GM12878 (cell line): ENCODE measurements at regions not wholly inside any gene's neighbourhood (a gene's known extent, or its start where the extent isn't known, plus 50 kb on each side); places are given as distances from the start of the nearest gene placed in this dataset.

Experiments
- EGR1 ChIP-seq, 2 experiments: IDR thresholded peaks; 1 replicate in 1 of 2; 2 replicates in 1 of 2; pipeline ENCODE4 v1.6.1; 2011 to 2012; ENCODE audit warnings: low read depth in 2 of 2, low read length in 2 of 2, borderline replicate concordance in 1 of 2, mild to moderate bottlenecking in 1 of 2, moderate library complexity in 1 of 2
- HDAC2 ChIP-seq: fragments of 200-600 bp; sonication (generic); IDR thresholded peaks from 2 replicates; pipeline ENCODE4 v1.6.1; 2017
- POLR2AphosphoS5 ChIP-seq: IDR thresholded peaks from 2 replicates; pipeline ENCODE4 v1.6.1; 2011; ENCODE audit warnings: mild to moderate bottlenecking, low read length, inconsistent platforms
- RFX5 ChIP-seq: IDR thresholded peaks from 2 replicates; pipeline ENCODE4 v1.6.1; 2011; ENCODE audit warnings: low read depth, low read length, improper control_type of control experiment
- TF ChIP-seq, protein P1 (sequence below): IDR thresholded peaks from 2 replicates; pipeline ENCODE4 v1.6.1; 2011; ENCODE audit warnings: low read depth, mild to moderate bottlenecking, low read length, moderate library complexity, borderline replicate concordance; ENCODE audit errors: extremely low read depth
- TF ChIP-seq, protein P2 (sequence below): fragments of 450-650 bp; IDR thresholded peaks from 2 replicates; pipeline ENCODE4 v1.6.1; 2016; ENCODE audit warnings: mild to moderate bottlenecking, moderate library complexity, borderline replicate concordance
- TF ChIP-seq, protein P3 (sequence below): fragments of 450-650 bp; IDR thresholded peaks from 2 replicates; pipeline ENCODE4 v1.6.1; 2014; ENCODE audit warnings: mild to moderate bottlenecking
- TF ChIP-seq, protein P4 (sequence below), 3 experiments: IDR thresholded peaks in 2 of 3; conservative IDR thresholded peaks in 1 of 3; 2 replicates each; pipeline ENCODE4 v1.5.1; 2011; ENCODE audit warnings: low read depth in 3 of 3, low read length in 3 of 3, mild to moderate bottlenecking in 3 of 3, control low read depth in 2 of 3, moderate library complexity in 2 of 3, inconsistent platforms in 1 of 3, mixed read lengths in 1 of 3; ENCODE audit not compliant: control insufficient read depth in 2 of 3, insufficient read depth in 1 of 3; ENCODE audit errors: extremely low read depth in 1 of 3
- TF ChIP-seq, protein P5 (sequence below): IDR thresholded peaks from 2 replicates; pipeline ENCODE4 v1.6.1; 2012; ENCODE audit warnings: low read depth, low read length, improper control_type of control experiment

DNA sequence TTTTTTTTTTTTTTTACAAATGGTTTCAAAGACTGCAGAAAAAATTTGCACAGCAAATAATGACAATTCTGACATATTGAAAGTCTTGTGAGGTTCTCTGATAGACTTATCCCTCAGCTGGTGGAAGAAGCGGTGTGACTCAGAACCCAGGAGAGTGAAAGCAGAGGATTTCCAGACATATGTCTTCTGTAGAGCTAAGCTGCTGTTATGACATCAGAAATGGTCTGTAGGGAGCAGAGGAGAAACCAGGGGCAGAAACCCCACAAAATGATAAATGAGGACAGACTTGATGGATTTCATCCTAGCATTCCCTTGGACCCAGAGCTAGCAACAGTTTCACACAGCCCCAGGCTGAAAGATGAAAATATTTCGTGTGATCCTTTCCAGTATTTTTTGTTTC lies 582.6 kb downstream of the METTL15 start:
- no peak for TF ChIP-seq RFX5
- TF ChIP-seq, protein P1, sequence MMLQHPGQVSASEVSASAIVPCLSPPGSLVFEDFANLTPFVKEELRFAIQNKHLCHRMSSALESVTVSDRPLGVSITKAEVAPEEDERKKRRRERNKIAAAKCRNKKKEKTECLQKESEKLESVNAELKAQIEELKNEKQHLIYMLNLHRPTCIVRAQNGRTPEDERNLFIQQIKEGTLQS, result no peak
- TF ChIP-seq EGR1 (IDR thresholded peaks at IDR 0.05; ENCODE audit: borderline replicate concordance in 1 of 2, low read depth in 2 of 2, low read length in 2 of 2), result no peak
- TF ChIP-seq, protein P2, sequence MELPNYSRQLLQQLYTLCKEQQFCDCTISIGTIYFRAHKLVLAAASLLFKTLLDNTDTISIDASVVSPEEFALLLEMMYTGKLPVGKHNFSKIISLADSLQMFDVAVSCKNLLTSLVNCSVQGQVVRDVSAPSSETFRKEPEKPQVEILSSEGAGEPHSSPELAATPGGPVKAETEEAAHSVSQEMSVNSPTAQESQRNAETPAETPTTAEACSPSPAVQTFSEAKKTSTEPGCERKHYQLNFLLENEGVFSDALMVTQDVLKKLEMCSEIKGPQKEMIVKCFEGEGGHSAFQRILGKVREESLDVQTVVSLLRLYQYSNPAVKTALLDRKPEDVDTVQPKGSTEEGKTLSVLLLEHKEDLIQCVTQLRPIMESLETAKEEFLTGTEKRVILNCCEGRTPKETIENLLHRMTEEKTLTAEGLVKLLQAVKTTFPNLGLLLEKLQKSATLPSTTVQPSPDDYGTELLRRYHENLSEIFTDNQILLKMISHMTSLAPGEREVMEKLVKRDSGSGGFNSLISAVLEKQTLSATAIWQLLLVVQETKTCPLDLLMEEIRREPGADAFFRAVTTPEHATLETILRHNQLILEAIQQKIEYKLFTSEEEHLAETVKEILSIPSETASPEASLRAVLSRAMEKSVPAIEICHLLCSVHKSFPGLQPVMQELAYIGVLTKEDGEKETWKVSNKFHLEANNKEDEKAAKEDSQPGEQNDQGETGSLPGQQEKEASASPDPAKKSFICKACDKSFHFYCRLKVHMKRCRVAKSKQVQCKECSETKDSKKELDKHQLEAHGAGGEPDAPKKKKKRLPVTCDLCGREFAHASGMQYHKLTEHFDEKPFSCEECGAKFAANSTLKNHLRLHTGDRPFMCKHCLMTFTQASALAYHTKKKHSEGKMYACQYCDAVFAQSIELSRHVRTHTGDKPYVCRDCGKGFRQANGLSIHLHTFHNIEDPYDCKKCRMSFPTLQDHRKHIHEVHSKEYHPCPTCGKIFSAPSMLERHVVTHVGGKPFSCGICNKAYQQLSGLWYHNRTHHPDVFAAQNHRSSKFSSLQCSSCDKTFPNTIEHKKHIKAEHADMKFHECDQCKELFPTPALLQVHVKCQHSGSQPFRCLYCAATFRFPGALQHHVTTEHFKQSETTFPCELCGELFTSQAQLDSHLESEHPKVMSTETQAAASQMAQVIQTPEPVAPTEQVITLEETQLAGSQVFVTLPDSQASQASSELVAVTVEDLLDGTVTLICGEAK, result no peak
- TF ChIP-seq, protein P3, sequence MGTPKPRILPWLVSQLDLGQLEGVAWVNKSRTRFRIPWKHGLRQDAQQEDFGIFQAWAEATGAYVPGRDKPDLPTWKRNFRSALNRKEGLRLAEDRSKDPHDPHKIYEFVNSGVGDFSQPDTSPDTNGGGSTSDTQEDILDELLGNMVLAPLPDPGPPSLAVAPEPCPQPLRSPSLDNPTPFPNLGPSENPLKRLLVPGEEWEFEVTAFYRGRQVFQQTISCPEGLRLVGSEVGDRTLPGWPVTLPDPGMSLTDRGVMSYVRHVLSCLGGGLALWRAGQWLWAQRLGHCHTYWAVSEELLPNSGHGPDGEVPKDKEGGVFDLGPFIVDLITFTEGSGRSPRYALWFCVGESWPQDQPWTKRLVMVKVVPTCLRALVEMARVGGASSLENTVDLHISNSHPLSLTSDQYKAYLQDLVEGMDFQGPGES, result no peak
- TF ChIP-seq, protein P4, sequence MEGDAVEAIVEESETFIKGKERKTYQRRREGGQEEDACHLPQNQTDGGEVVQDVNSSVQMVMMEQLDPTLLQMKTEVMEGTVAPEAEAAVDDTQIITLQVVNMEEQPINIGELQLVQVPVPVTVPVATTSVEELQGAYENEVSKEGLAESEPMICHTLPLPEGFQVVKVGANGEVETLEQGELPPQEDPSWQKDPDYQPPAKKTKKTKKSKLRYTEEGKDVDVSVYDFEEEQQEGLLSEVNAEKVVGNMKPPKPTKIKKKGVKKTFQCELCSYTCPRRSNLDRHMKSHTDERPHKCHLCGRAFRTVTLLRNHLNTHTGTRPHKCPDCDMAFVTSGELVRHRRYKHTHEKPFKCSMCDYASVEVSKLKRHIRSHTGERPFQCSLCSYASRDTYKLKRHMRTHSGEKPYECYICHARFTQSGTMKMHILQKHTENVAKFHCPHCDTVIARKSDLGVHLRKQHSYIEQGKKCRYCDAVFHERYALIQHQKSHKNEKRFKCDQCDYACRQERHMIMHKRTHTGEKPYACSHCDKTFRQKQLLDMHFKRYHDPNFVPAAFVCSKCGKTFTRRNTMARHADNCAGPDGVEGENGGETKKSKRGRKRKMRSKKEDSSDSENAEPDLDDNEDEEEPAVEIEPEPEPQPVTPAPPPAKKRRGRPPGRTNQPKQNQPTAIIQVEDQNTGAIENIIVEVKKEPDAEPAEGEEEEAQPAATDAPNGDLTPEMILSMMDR (IDR thresholded peaks at IDR 0.05 in 2 of 3, conservative IDR thresholded peaks at IDR 0.05 in 1 of 3; ENCODE audit: control insufficient read depth in 2 of 3, extremely low read depth in 1 of 3, insufficient read depth in 1 of 3, low read depth in 3 of 3, low read length in 3 of 3), result no peak
- no peak for TF ChIP-seq HDAC2
- TF ChIP-seq, protein P5, sequence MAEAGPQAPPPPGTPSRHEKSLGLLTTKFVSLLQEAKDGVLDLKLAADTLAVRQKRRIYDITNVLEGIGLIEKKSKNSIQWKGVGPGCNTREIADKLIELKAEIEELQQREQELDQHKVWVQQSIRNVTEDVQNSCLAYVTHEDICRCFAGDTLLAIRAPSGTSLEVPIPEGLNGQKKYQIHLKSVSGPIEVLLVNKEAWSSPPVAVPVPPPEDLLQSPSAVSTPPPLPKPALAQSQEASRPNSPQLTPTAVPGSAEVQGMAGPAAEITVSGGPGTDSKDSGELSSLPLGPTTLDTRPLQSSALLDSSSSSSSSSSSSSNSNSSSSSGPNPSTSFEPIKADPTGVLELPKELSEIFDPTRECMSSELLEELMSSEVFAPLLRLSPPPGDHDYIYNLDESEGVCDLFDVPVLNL, result no peak
- TF ChIP-seq POLR2AphosphoS5, result no peak
